Esophagus muscularis mucosa (tissue), 4 donors: ENCODE measurements at regions not wholly inside any gene's neighbourhood (a gene's known extent, or its start where the extent isn't known, plus 50 kb on each side); places are given as distances from the start of the nearest gene placed in this dataset.

Experiments used
- CTCF ChIP-seq, 3 experiments: fragments of 200-600 bp in 2 of 3; fragments of 450-650 bp in 1 of 3; sonication (generic) in 2 of 3; IDR thresholded peaks; one replicate each; pipeline ENCODE4 v1.5.1; 2017 to 2019; ENCODE audit warnings: antibody characterized with exemption in 3 of 3, mild to moderate bottlenecking in 2 of 3, moderate library complexity in 1 of 3
- EP300 ChIP-seq: sonication (generic); formaldehyde crosslinking; IDR thresholded peaks from one replicate; pipeline ENCODE4 v1.6.1; 2017; ENCODE audit warnings: antibody characterized with exemption
- POLR2A ChIP-seq: fragments of 450-650 bp; IDR thresholded peaks from one replicate; pipeline ENCODE4 v1.6.1; 2017; ENCODE audit warnings: antibody characterized with exemption, moderate library complexity, mild to moderate bottlenecking, low read depth
- POLR2AphosphoS5 ChIP-seq, 2 donors: sonication (generic); formaldehyde crosslinking; IDR thresholded peaks; one replicate each; pipeline ENCODE4 v1.6.1; 2017; ENCODE audit warnings: antibody characterized with exemption in 2 of 2

- TF ChIP-seq CTCF (IDR thresholded peaks at IDR 0.05), result no peak
- TF ChIP-seq EP300, result no peak
- TF ChIP-seq POLR2A, result no peak
- no peak for TF ChIP-seq POLR2AphosphoS5 (IDR thresholded peaks at IDR 0.05)
Measured at GRCh38 chr20:19834287-19834686, 76.2 kb downstream of the RIN2 start.
